EL (cell line): ENCODE measurements at regions not wholly inside any gene's neighbourhood (a gene's known extent, or its start where the extent isn't known, plus 50 kb on each side); places are given as distances from the start of the nearest gene placed in this dataset.
"Not testable (repeated sequence)": the region's sequence is repeated elsewhere in the genome, so short reads cannot be mapped to it uniquely, and the experiment has no call there.

Experiments
- DNase-seq: peaks from one replicate; pipeline ENCODE4 v3.0.0-alpha.2; 2016

GRCh38 chr7:19369182-19369581, 224.0 kb upstream of the FERD3L start:
- DNase-seq, result no peak

- DNase-seq, result no peak
These were observed 223.3 kb upstream of the FERD3L start for GRCh38 chr7:19368491-19368925.

- no peak for DNase-seq
These were observed 219.7 kb upstream of the FERD3L start for GRCh38 chr7:19364950-19365349.

- DNase-seq, result peak; percentile 13
These were observed 216.9 kb upstream of the FERD3L start for GRCh38 chr7:19362099-19362498.

- DNase-seq, result peak; percentile 26
These were observed 208.0 kb upstream of the FERD3L start for GRCh38 chr7:19353180-19353579.

- no peak for DNase-seq
These were observed 207.1 kb upstream of the FERD3L start for GRCh38 chr7:19352305-19352695.

- no peak for DNase-seq
These were observed 206.4 kb upstream of the FERD3L start for GRCh38 chr7:19351341-19352304.

GRCh38 chr7:19339512-19339911, 194.3 kb upstream of the FERD3L start:
- DNase-seq, result no peak

- DNase-seq, result not testable (repeated sequence)
These were observed 193.3 kb upstream of the FERD3L start for GRCh38 chr7:19338512-19338911.

- DNase-seq, result no peak
These were observed 191.7 kb upstream of the FERD3L start for GRCh38 chr7:19336836-19337383.

- DNase-seq, result no peak
These were observed 188.5 kb upstream of the FERD3L start for GRCh38 chr7:19333706-19334105.

- no peak for DNase-seq
These were observed 181.8 kb upstream of the FERD3L start for GRCh38 chr7:19327018-19327417.

- no peak for DNase-seq
These were observed 176.8 kb upstream of the FERD3L start for GRCh38 chr7:19322002-19322401.

GRCh38 chr7:19318287-19318686, 173.1 kb upstream of the FERD3L start:
- DNase-seq, result no peak

- no peak for DNase-seq
These were observed 172.2 kb upstream of the FERD3L start for GRCh38 chr7:19317461-19317860.

GRCh38 chr7:19312416-19312815, 167.2 kb upstream of the FERD3L start:
- DNase-seq, result no peak

- no peak for DNase-seq
These were observed 162.3 kb upstream of the FERD3L start for GRCh38 chr7:19307554-19307953.

- DNase-seq, result no peak
These were observed 160.5 kb upstream of the FERD3L start for GRCh38 chr7:19305698-19306097.

GRCh38 chr7:19304086-19304485, 158.9 kb upstream of the FERD3L start:
- DNase-seq, result no peak

GRCh38 chr7:19302731-19303130, 157.5 kb upstream of the FERD3L start:
- DNase-seq, result no peak

- DNase-seq, result no peak
These were observed 151.4 kb upstream of the FERD3L start for GRCh38 chr7:19296617-19297016.

GRCh38 chr7:19295376-19295775, 150.2 kb upstream of the FERD3L start:
- no peak for DNase-seq

GRCh38 chr7:19294619-19295018, 149.4 kb upstream of the FERD3L start:
- peak; percentile 9 for DNase-seq

GRCh38 chr7:19293431-19293830, 148.2 kb upstream of the FERD3L start:
- DNase-seq, result no peak
